GM18502 (cell line): ENCODE measurements at regions not wholly inside any gene's neighbourhood (a gene's known extent, or its start where the extent isn't known, plus 50 kb on each side); places are given as distances from the start of the nearest gene placed in this dataset.

ENCODE experiments used
- ATAC-seq: cut with Tn5 transposase; IDR thresholded peaks from one replicate; pipeline ENCODE4 v1.9.1; 2021; ENCODE audit warnings: mild to moderate bottlenecking; ENCODE audit not compliant: unreplicated experiment, poor library complexity

GRCh38 chr3:144197582-144197981, 226.0 kb downstream of the DIPK2A start:
- no peak for ATAC-seq

GRCh38 chr3:144200004-144200403, 228.4 kb downstream of the DIPK2A start:
- ATAC-seq = no peak

- ATAC-seq = no peak
These were observed 228.8 kb downstream of the DIPK2A start for GRCh38 chr3:144200466-144200865.

GRCh38 chr3:144221761-144222160, 250.1 kb downstream of the DIPK2A start:
- no peak for ATAC-seq

GRCh38 chr3:144229330-144229729, 257.7 kb downstream of the DIPK2A start:
- no peak for ATAC-seq

GRCh38 chr3:144229953-144230352, 258.3 kb downstream of the DIPK2A start:
- ATAC-seq = no peak

GRCh38 chr3:144235489-144235888, 263.9 kb downstream of the DIPK2A start:
- no peak for ATAC-seq

- ATAC-seq = no peak
These were observed 265.7 kb downstream of the DIPK2A start for GRCh38 chr3:144237351-144237750.

GRCh38 chr3:144241404-144241803, 269.8 kb downstream of the DIPK2A start:
- no peak for ATAC-seq

- no peak for ATAC-seq
These were observed 271.1 kb downstream of the DIPK2A start for GRCh38 chr3:144242747-144243146.

- no peak for ATAC-seq
These were observed 273.0 kb downstream of the DIPK2A start for GRCh38 chr3:144244662-144245061.

GRCh38 chr3:144252896-144253295, 281.3 kb downstream of the DIPK2A start:
- ATAC-seq = no peak

- no peak for ATAC-seq
These were observed 285.8 kb downstream of the DIPK2A start for GRCh38 chr3:144257381-144257780.

- ATAC-seq = no peak
These were observed 287.6 kb downstream of the DIPK2A start for GRCh38 chr3:144259267-144259666.

- ATAC-seq = no peak
These were observed 292.1 kb downstream of the DIPK2A start for GRCh38 chr3:144263706-144264105.

GRCh38 chr3:144264350-144264749, 292.7 kb downstream of the DIPK2A start:
- no peak for ATAC-seq

GRCh38 chr3:144264794-144265193, 293.2 kb downstream of the DIPK2A start:
- no peak for ATAC-seq

GRCh38 chr3:144265542-144266100, 294.0 kb downstream of the DIPK2A start:
- no peak for ATAC-seq

- peak; percentile 44 for ATAC-seq
These were observed 298.5 kb downstream of the DIPK2A start for GRCh38 chr3:144270100-144270499.

- no peak for ATAC-seq
These were observed 301.1 kb downstream of the DIPK2A start for GRCh38 chr3:144272680-144273079.

- ATAC-seq = no peak
These were observed 302.0 kb downstream of the DIPK2A start for GRCh38 chr3:144273601-144274000.

GRCh38 chr3:144275005-144275404, 303.4 kb downstream of the DIPK2A start:
- ATAC-seq = peak; percentile 38

GRCh38 chr3:144282313-144282712, 310.7 kb downstream of the DIPK2A start:
- no peak for ATAC-seq
